ENCODE measurements at regions not wholly inside any gene's neighbourhood (a gene's known extent, or its start where the extent isn't known, plus 50 kb on each side); places are given as distances from the start of the nearest gene placed in this dataset.
"Not testable (repeated sequence)": the region's sequence is repeated elsewhere in the genome, so short reads cannot be mapped to it uniquely, and the experiment has no call there.

GRCh38 chr7:47088329-47089067 lies 493.4 kb downstream of the TNS3 start:
- DNase-seq = peak; percentile 2

- DNase-seq = no peak
Observed at GRCh38 chr7:47087866-47088265, 494.0 kb downstream of the TNS3 start.

GRCh38 chr7:47085491-47086275 lies 496.2 kb downstream of the TNS3 start:
- DNase-seq = no peak

GRCh38 chr7:47083476-47084250 lies 498.2 kb downstream of the TNS3 start:
- no peak for DNase-seq

GRCh38 chr7:47080816-47081215 lies 501.1 kb downstream of the TNS3 start:
- DNase-seq = no peak

- DNase-seq = no peak
Observed at GRCh38 chr7:47078241-47078640, 503.7 kb downstream of the TNS3 start.

- DNase-seq = no peak
Observed at GRCh38 chr7:47074702-47075153, 507.2 kb downstream of the TNS3 start.

- DNase-seq = no peak
Observed at GRCh38 chr7:47073284-47073683, 508.6 kb downstream of the TNS3 start.

GRCh38 chr7:47071866-47072265 lies 510.0 kb downstream of the TNS3 start:
- no peak for DNase-seq

- DNase-seq = no peak
Observed at GRCh38 chr7:47069385-47070076, 512.4 kb downstream of the TNS3 start.

GRCh38 chr7:47066976-47067614 lies 514.8 kb downstream of the TNS3 start:
- DNase-seq = no peak

- DNase-seq = no peak
Observed at GRCh38 chr7:47056731-47057130, 525.2 kb downstream of the TNS3 start.

GRCh38 chr7:47052541-47053208 lies 529.2 kb downstream of the TNS3 start:
- DNase-seq = not testable (repeated sequence)

GRCh38 chr7:47049234-47049774 lies 532.6 kb downstream of the TNS3 start:
- no peak for DNase-seq

- no peak for DNase-seq
Observed at GRCh38 chr7:47047384-47047783, 534.5 kb downstream of the TNS3 start.

GRCh38 chr7:47046949-47047348 lies 535.0 kb downstream of the TNS3 start:
- DNase-seq = no peak

GRCh38 chr7:47045207-47046051 lies 536.5 kb downstream of the TNS3 start:
- DNase-seq = no peak

GRCh38 chr7:47044625-47045024 lies 537.3 kb downstream of the TNS3 start:
- no peak for DNase-seq

GRCh38 chr7:47043304-47043703 lies 538.6 kb downstream of the TNS3 start:
- no peak for DNase-seq

- no peak for DNase-seq
Observed at GRCh38 chr7:47042669-47043068, 539.2 kb downstream of the TNS3 start.
